GM21367 (cell line): ENCODE measurements at regions not wholly inside any gene's neighbourhood (a gene's known extent, or its start where the extent isn't known, plus 50 kb on each side); places are given as distances from the start of the nearest gene placed in this dataset.
"Not testable (repeated sequence)": the region's sequence is repeated elsewhere in the genome, so short reads cannot be mapped to it uniquely, and the experiment has no call there.

ENCODE experiments used
- ATAC-seq: cut with Tn5 transposase; IDR thresholded peaks from one replicate; pipeline ENCODE4 v1.9.1; 2021; ENCODE audit not compliant: unreplicated experiment

- not testable (repeated sequence) for ATAC-seq
These were observed 108.6 kb upstream of the POMZP3 start for GRCh38 chr7:76735668-76736067.

- ATAC-seq = not testable (repeated sequence)
These were observed 101.5 kb upstream of the POMZP3 start for GRCh38 chr7:76728571-76728974.

DNA sequence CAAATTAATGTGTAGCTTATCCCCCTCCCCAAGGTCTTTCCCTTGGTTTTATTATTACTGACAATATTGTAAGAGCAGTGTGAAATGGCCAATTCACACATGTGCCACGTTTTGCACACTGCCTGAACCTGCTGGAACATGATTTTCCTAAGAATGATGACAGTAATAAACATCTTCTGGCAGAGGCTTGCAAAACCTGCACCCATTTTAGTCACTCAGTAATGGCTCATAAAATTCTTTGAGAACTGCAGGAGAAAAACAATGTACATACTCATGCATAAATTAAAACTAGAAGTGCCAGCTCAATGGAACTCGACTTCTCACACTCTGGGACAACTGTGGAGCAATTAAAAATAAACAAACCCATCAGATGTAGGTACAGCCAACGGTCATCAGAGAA, 96.8 kb upstream of the POMZP3 start:
- not testable (repeated sequence) for ATAC-seq

GRCh38 chr7:76716551-76716950, 89.5 kb upstream of the POMZP3 start:
- not testable (repeated sequence) for ATAC-seq

GRCh38 chr7:76712926-76713325, 85.8 kb upstream of the POMZP3 start:
- ATAC-seq = not testable (repeated sequence)

DNA sequence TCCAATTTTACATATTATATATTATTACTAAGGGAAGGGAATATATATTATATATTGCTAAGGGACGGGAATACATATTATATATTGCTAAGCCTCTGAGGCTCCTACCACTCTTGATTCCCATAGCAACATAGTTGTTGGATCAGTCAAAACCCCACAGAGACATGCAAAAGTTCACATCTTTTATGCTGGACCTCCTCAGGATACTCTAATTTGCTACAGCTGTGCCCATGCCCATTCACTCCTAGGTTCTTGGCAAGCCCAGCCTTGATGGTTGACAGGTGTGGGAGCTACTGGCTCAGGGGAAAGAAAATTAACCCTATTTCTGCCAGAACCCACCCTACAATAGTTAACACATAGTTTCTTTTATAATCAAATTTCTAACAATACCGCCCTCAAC, 84.6 kb upstream of the POMZP3 start:
- ATAC-seq = not testable (repeated sequence)

DNA sequence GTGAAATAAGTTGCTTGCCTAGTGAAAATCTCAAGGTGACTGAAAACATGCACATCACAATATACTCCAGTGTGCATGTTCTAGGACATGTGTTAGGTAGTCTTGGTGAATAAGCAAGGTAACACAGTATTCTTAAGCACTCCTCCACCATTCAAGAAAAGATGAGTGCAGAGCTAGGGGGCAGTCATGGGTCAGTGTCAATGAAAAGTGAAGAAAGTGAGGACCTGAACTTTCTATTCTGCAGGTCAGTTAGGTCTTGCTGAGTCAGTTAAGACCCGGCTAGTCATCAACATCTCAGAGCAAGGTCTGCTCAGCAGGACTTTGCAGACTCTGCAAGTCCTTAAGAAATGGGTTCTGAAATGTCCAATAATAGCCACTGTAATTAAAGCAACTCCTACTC, 82.6 kb upstream of the POMZP3 start:
- not testable (repeated sequence) for ATAC-seq

DNA sequence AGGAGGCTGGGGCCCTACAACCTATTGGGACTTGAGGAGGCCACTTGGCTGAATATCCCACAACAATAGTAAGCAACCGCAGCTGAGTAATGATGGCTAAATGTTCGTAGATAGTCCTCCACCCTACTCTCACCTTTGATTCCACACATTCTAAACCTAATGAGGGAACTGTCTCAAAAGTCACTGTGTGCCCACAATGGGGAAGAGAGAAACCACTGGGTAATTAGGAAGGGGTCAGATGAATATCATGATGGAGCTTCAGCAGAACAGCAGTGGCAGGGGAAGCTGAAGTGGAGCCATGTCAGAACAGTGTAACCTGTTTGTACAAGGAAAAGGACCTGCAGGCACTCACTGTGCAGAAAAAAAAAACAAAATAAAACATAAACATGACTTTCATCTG, 81.4 kb upstream of the POMZP3 start:
- ATAC-seq = not testable (repeated sequence)

GRCh38 chr7:76703815-76704214, 76.7 kb upstream of the POMZP3 start:
- not testable (repeated sequence) for ATAC-seq

DNA sequence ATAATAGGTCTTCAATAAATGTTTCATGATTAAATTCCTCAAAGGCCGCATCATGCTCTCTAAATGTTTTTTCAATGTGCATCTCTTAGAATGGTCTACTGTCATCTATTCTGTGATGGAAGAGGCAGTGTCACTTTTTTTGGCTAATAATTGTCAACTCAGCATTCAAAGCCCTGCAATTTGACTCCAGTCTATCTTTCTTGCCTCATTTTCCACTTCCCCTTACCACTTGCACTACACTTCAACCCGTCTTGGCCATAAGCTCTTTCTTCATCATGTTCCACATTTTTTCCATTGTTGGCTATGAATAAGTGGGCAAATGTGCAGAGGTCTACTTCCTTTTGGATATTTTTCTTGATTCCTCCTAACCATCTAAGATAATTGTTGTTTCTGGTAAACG, 59.2 kb upstream of the POMZP3 start:
- not testable (repeated sequence) for ATAC-seq

DNA sequence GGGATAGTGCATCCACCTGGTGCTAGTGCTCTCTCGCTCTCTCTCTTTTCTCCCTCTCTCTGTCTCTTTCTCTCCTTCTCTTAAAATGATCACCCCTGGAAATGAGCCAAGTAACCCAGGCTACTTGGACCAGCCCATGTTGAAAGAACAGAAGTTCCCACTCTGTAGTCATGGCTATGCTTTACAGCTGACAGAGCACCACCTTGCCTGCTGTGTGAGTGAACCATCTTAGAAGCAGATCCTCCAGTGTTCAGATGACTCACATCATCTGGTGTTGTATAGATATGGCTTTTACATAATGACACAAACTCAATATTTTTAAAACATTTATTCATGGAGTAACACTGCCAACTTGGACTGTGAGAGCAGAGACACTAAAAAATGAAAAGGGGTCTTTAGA, 57.7 kb upstream of the POMZP3 start:
- ATAC-seq = not testable (repeated sequence)

GRCh38 chr7:76683631-76684030, 56.6 kb upstream of the POMZP3 start:
- not testable (repeated sequence) for ATAC-seq

DNA sequence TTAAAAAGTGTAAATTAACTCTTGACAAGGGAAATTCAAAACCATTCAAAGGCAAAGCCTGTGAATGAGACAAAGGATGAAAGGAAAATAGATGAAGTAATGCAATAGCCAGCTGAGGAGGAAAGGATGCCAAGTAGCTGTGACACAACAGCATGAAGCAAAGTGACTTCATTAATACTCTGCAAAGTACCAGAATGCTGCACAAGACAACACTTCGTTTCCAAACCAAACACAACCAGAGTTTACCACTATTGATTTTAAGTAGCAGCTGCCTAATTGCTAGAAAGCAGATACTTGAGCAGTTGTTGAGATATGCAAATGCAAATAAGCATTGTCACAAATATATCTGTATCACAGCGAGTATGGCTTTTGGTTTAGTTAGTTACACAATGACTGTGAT, 54.7 kb upstream of the POMZP3 start:
- ATAC-seq = not testable (repeated sequence)

GRCh38 chr7:76679174-76679573, 52.1 kb upstream of the POMZP3 start:
- not testable (repeated sequence) for ATAC-seq

DNA sequence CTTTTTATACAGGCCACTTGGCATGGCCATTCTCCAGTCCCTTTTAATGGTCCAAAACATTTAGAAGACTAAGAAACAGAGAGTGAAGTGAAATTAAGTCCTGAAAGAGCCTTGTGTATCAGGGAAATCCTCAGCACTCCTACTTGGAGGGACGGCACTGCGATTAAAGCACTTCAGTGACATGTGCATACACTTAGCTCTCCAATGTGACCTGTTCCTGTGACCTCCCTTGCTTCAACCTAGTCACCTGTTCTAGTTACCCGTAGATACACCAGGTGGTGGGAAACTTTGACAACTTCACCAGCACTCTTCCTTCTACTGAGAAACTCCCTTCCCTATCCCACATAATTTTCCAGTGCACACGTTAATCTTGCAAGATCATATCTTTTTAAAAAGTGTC, 51.4 kb upstream of the POMZP3 start:
- not testable (repeated sequence) for ATAC-seq

GRCh38 chr7:76676890-76677289, 49.8 kb upstream of the POMZP3 start:
- ATAC-seq = not testable (repeated sequence)
